ENCODE measurements at regions not wholly inside any gene's neighbourhood (a gene's known extent, or its start where the extent isn't known, plus 50 kb on each side); places are given as distances from the start of the nearest gene placed in this dataset.
"Not testable (repeated sequence)": the region's sequence is repeated elsewhere in the genome, so short reads cannot be mapped to it uniquely, and the experiment has no call there.

DNA sequence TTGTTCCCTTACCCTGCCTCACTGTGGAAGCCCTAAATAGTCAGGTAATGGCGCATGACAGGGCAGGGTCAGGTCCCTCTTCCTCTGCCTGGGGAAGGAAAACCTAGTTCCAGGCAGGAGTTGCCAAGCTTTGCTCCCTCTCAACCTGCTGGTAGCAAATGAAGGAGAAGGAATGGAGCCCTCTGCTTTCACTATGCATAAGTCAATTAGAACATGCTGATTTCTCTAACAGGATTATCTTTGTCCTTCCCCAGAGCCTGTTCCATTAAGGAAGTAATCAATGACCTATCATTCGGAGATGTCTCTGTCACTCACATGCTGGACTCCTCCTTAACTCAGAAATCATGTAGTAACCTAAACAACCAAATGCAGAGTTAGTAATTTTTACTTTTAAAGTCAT lies 161.8 kb upstream of the NFIA start:
- FAIRE-seq (no peak), DNase-seq (ENCODE audit: low spot score in 2 of 2) (no peak)

DNA sequence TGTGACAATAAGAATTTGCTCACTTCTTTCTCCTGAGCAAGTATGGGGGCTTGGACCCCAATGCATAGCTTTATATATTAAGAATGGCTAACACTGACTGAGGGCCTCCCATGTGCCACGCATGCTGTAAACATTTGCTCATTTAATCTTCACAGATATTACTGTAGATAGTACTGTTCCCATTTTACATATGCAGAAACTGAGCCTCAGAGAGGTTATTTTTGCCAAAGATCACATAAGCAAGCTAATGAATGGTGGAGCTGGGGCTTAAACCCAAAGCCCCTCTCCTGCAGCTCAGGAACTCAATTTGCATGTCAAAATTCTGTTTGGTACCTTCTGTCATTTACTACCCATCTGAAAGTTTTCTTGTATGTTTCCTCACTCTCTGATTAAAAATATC lies 163.5 kb upstream of the NFIA start:
- no peak for FAIRE-seq
- DNase-seq (ENCODE audit: low spot score in 2 of 2) = no peak

DNA sequence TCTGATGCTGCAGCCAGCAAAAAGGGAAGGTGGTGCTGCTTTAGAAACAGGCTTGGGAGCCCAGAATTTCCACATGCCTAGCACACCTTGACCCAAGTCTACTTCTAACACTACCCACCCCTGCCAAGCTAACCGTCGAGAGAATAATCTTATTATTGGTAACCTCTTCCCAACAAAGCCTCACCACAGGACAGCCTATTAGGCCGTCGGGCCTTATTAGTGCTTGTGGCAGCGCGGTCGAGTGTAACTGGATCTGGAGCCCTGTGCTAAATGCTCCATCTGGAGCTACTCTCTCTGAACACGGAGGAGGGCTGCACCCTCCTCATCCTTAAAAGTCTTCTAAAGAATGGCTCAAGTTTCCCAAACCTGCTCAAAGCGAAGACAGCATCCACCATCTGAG lies 165.5 kb upstream of the NFIA start:
- DNase-seq (ENCODE audit: low spot score in 2 of 2) (no peak), FAIRE-seq (no peak)

DNA sequence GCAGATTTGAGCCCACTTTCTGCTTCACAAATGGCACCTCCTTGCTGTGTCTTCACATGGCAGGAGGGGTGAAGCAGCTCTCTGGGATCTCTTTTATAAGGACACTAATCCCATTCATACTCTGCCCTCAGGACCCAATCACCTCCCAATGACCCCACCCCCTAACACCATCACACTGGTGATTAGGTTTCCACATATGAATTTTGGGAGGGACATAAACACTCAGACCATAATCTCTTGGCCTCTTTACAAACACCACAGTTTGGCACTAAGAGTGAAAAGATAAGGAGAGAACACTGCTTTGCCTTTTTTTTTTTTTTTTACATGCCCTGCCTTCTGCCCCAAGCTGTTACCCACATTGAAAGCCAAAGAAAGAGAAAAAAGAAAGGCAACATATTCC lies 166.2 kb upstream of the NFIA start:
- FAIRE-seq (no peak), DNase-seq (ENCODE audit: low spot score in 2 of 2) (no peak)

DNA sequence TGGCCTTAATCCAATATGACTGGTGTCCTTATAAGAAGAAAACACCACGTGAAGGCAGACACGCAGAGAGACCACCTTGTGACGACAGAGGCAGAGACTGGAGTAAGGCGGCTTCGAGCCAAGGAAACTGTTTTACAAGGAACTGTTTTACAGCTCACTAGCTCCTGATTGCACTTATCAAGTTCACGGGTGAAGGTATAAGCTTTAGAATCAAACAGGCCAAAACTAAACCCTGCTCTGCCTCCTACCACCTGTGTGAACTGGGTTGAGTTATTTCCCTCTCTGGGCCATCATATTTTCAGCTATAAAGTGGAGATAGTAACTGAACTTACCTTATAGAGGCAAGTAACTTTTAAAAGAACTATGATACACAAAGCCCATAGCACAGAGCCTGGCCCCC lies 166.9 kb upstream of the NFIA start:
- FAIRE-seq (no peak), DNase-seq (ENCODE audit: low spot score in 2 of 2) (no peak)

DNA sequence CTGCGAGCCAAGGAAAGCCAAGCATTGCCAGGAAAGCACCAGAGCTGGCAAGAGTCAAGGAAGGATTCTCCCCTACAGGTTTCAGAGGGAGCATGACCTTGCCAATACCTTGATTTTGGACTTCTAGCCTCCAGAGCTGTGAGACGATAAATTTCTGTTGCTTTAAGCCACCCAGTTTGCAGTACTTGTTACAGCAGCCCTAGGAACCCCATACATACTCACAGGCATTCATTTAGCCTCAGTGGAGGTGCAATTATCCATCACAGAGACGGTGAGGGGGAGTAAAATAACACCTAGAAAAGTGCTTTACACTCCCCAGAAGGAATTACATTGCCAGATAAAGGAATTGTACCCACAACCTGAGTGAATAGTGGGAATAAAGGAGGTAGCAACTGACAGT lies 167.4 kb upstream of the NFIA start:
- no peak for FAIRE-seq

DNA sequence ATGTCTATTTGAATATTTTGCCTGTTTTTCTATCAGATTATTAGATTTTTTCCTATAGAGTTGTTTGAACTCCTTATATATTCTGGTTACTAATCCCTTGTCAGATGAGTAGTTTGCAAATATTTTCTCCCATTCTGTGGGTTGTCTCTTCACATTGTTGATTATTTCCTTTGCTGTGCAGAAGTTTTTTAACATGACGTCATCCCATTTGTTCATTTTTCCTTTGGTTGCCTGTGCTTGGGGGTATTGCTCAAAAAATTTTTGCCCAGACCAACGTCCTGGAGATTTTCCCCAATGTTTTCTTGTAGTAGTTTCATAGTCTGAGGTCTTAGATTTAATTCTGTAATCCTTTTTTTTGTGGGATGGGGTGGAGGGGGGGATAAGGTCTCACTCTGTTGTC lies 168.7 kb upstream of the NFIA start:
- FAIRE-seq; DNase-seq (ENCODE audit: low spot score in 2 of 2): not testable (repeated sequence)

More for the DNA sequence above, 167.4 kb upstream of the NFIA start:
- no peak for DNase-seq (ENCODE audit: low spot score in 2 of 2)

DNA sequence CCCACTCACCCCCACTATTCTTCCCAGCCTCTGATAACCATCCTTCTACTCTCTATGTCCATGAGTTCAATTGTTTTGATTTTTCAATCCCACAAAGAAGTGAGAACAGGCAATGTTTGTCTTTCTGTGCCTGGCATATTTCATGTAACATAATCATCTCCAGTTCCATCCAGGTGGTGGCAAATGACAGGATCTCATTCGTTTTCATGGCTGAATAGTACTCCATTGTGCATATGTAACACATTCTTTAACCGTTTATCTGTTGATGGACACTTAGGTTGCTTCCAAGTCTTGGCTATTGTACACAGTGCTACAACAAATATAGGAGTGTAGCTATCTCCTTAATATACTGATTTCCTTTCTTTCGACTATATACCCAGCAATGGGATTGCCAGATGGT lies 169.3 kb upstream of the NFIA start:
- no peak for FAIRE-seq

DNA sequence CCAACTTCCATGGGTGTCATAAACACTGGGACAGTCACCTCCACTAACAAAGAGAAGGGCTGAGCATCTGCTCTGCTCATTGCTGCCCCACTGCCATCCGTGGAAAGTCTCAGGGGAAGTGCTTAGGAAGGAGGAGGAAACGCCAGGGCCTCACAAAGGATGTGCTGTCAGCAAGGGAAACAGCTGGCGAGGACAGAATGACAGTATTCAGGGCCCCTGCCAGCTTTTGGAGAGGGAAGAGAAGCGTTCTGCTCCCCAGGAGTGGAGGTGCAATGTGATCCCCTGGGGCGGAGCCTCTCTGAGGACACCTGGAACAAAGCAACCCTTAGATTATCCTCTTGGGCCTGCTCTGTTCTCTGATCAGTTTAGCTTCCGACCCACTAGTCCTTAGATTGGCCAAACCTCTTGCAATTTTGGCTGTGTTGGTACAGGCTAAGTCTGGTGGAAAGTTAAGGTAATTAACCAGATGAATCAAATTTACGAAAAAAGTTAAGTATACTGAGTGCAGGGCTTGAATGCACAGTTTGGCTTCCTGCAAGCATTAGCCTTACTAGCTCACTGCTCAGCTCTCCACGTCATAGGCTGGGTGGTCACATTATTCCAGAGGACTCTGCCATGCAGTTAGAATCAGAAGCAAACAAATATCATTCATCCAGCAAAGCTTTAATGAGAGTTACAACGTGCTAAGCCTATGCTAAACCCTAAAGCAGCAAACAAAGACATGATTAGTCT lies 170.2 kb upstream of the NFIA start:
- FAIRE-seq (no peak), DNase-seq (ENCODE audit: low spot score in 2 of 2) (no peak)

More for the DNA sequence above, 169.3 kb upstream of the NFIA start:
- no peak for DNase-seq (ENCODE audit: low spot score in 2 of 2)

DNA sequence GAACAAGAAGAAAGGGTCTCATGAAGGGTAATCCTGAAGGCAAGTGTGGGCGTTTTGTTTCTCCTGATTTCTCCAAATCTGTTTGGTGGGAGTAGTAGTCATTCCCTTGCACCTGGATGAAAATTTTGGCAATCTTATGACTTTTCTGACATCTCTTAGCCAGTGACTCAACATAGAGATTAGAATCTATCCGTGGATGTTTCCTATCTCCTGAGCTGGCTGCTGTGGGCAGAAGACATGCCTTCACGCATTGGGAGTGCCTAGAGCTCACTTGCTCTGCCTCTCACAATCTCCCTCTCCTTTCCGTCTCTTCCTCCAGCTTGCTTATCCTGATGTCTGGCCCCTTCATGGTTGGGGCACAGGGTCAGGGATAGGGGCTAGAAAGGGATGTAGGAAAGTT lies 174.2 kb upstream of the NFIA start:
- no peak for DNase-seq (ENCODE audit: low spot score in 2 of 2)
- no peak for FAIRE-seq

DNA sequence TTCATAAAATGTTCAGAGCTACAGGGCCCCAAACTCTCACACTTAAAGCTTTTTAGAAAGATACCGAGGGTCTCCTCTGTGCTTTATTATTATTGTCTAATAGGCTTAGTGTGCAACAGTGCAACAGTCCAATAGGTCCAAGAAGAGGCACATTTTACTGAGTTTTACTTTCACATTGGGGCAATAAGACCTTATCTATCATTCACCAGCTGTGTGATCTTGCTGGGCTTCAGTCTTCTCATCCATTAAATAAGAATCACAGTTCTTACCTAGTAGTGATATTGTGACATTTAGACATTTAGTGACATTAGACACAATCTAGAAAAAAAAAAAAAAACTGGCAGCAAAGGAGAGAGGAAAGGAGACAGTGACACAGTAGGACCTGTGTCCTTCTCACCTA lies 175.8 kb upstream of the NFIA start:
- DNase-seq (ENCODE audit: low spot score in 2 of 2) (no peak), FAIRE-seq (no peak)

DNA sequence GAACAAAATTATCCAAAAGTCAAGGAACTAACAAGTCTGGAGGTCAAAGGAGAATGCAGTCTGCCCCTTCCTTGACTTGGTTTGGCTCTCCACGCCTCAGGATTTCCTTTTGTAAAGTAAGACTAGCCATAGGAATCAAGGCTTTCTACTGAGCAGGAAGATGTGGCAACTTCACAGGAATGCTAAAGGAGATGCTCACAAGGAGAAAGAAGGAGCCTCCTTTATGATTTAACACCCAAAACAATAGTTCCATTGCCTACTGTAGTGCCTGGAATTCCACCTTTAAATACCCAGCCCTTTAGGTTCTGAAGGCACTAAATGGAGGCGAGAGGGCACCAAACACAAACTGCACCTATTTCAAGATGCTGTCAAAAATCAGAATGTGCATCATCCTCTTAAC lies 176.3 kb upstream of the NFIA start:
- FAIRE-seq (no peak), DNase-seq (ENCODE audit: low spot score in 2 of 2) (no peak)

DNA sequence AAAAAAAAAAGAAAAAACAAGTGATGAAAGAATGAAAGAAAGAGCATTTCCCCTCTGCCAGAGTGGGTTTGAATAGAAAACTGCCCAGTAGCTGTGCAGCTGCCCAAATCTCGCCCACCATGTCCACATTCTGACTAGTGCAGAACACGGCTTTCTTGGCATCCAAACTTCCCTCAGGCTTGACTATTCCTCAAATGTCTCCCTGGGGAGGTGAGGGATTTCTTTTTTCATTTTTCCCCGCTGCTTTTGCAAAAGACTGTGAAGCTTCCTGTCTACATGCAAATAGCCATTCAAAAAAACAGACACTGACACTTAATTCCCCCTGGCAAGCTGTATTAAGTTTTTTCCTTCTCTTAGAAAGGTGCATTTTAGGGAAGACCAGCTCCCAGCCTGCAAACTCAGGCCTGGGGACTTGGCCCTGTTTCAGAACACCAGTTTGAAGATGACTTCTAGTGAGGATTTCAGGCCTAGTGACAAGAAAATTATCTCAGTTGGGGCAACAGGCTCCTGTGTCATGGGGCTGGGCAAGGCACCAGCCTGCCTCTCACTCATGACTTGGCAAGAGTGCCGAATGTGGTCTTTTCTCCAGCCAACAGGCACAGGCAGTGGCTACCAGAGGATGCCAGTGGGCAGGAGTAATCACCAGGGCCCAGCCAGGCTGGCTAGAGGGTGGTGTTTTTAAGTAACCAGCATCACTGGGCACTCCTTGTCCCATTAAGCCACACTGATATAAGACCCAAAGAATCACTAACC lies 178.1 kb upstream of the NFIA start:
- DNase-seq (ENCODE audit: low spot score in 2 of 2) (no peak), FAIRE-seq (no peak)

DNA sequence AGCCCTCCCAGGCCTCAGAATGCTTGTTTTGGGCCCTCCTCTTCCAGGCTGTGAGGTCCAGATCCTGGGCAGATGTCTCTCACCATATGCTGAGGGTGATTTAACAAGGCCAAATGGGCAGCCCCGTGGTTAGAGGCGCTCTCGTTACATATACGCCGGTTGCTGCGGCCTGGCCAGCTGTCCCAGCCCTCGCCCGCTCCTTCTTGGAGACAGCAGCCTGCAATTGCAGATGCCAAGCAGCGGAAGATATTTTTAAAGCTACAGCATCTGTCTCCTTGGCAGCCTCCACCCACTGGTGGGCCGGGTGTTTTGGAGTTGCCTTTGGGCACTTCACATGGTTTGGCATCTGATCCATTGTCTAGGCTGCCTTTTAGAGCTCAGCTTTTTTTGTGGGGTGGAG lies 178.8 kb upstream of the NFIA start:
- FAIRE-seq = no peak
- DNase-seq (ENCODE audit: low spot score in 2 of 2) = no peak

DNA sequence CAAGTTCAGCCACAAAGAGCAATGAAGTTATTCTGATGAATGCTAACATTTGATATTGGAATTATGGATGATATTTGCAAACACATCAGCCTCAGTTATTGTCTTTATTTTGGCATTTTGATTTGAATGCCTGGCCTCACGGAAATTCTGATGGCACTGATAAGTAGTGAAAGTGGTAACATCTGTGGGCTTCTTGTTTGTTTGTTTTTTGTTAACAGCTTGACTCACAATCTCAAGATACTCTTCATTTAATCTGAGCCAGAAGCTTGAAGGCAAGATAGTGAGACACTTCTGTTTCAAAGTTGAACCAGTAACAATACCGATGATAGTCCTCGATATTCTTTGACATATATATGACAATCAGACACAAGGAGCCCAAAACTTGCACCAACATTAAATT lies 182.9 kb upstream of the NFIA start:
- FAIRE-seq = no peak
- DNase-seq (ENCODE audit: low spot score in 2 of 2) = no peak

DNA sequence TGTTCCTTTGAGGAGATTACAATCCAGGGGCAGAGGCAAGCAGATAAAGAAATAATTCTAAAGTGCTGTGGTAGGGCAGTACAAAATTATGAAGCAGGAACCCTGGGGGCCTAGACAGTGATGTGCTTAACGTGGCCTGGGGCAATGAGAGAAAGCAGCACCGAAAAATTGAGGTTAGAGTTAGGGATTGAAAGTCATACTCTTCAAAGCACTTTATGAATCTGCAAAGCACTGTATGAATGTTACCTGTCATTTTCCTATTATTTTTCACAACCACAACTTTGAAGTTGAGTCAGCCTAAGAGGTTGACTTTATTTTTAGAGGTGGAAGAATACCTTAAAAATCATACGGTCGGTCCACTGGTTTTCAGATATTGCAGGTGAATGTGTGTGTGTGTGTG lies 183.4 kb upstream of the NFIA start:
- FAIRE-seq (no peak), DNase-seq (ENCODE audit: low spot score in 2 of 2) (no peak)

DNA sequence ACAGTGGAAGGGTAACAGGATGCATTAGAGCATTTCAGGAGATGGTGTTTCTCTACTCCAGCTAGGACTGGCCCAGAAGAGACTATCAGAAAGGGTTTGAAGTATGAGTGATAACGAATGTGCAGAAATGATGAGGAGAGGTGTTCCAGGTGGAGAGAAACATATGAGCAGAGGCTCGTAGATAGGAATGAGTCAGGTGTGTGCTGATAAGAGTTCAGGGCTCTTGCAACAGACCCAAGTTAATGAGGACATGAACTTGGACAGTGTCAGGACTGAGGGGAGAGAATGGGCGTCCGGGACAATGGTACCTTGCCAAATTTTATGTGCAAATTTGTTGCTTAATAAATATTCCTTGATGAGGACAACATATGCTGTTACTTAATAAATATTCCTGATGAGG lies 183.9 kb upstream of the NFIA start:
- FAIRE-seq (no peak), DNase-seq (ENCODE audit: low spot score in 2 of 2) (no peak)

DNA sequence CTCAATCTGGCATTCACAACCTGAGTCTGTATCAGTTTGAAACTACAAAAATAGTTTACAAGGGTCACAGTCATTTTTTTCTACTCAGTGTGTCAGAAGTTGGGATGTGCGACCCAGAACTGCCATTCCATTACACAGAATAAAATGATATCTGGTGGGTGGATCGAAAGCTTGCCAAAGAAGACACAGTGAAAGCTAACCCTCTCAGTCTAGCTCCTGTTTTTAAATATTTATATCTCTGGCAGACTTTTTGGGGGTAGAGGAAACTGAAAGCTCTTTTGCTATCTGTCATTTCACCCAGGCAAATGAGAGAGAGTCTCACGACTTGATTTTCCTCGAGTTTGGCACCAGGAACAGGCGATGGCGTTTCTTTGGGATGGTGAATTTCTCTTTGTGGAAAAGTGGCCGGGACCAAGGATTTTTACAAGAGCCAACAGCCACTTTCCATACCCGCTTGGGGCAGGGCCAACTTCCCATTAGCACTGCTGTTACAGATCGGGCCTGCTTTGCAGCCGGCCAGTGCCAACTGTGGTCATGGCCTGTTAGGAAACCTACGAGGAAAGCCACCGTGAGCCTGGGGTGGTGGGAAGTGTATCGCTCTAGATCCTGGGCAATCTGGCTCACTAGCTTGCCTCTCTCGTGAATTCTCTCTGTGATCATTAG lies 185.5 kb upstream of the NFIA start:
- no peak for FAIRE-seq

DNA sequence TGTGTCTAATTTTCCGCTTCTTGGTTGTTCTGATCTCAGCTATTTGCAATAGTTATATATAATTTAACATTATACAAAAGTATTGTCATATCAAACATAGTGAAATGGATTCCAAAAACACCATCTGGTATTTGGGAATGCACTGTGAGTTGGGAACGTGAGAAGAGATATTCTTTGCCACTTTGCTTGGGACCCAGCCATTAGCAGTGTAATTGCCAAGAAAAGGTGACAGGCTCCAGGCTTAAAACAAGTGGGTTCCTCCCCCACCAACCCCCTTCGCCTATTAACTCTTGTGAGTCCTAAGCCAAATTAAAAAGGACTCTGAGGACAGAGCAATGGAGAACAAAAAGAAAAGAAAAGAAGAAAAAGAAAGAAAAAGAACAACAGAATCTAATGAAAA lies 186.7 kb upstream of the NFIA start:
- FAIRE-seq (no peak), DNase-seq (ENCODE audit: low spot score in 2 of 2) (no peak)

More for the DNA sequence above, 185.5 kb upstream of the NFIA start:
- no peak for DNase-seq (ENCODE audit: low spot score in 2 of 2)

DNA sequence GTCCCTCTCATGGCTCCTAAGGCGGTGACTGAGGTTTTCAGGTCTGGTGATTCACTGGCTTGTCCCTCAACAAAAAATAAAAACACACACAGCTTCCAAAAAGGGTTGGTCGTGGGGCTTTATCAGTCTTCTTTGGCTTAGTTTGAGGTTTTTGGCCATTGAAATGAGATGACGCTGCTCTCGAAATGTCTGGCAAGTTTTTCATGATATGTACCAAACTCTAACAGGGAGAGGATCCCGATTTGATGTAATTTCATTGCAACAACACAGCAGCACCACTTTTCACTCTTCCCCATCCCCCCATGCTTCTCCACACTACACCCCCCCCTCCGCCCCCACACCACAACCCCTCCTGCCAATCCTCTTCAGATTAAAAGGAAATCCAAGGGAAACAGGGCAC lies 187.1 kb upstream of the NFIA start:
- DNase-seq (ENCODE audit: low spot score in 2 of 2) = no peak
- no peak for FAIRE-seq

DNA sequence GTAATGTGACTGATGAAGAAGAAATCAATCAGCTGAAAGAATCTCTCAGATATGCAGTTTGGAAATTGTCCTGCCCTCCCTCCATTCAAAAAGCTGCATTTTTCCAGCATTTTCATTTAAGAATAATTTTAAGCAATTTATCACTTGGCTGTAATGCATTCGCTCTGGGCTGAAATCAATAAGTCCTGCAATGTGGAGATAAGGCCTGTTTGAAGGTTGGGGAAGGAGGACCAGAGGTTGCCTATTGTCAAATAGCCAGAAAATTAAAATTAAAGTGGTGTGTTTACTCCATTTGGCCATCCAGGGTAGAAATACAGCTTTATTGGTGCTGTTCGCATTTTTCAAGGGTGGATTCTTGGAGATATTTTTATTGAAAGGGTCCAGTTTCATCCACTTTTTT lies 187.6 kb upstream of the NFIA start:
- FAIRE-seq (no peak), DNase-seq (ENCODE audit: low spot score in 2 of 2) (no peak)

DNA sequence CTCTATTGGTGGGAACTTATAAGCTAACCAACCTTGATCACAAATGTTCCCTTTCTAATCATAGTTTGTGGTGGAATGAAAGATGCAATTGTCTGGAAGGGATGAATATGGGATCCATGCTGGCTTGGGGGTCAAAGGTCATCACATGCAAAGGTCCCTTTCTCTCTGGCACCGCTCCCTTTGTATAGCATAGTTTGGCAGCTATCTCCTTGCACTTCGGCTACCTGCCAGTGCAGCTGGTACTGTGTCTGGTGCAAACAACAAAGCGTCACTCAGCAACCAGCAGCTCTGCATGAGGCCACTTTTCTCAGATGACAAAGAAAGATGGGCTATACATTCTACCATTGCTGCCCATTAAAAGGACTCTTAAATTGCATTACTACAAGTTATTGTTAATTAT lies 188.2 kb upstream of the NFIA start:
- no peak for DNase-seq (ENCODE audit: low spot score in 2 of 2)
- no peak for FAIRE-seq
